ENCODE measurements at regions not wholly inside any gene's neighbourhood (a gene's known extent, or its start where the extent isn't known, plus 50 kb on each side); places are given as distances from the start of the nearest gene placed in this dataset.

GRCh38 chr1:232303222-232303620, 326.7 kb downstream of the SIPA1L2 start:
- TF ChIP-seq EZH2 (IDR thresholded peaks at IDR 0.05; ENCODE audit: low read length) (no peak), CTCF (optimal IDR thresholded peaks at IDR 0.05 in 1 of 3, IDR thresholded peaks at IDR 0.05 in 1 of 3, conservative IDR thresholded peaks at IDR 0.05 in 1 of 3; ENCODE audit: extremely low read depth in 1 of 3, insufficient read depth in 2 of 3, low read length in 3 of 3) (no peak)

Data from keratinocyte (primary cell).